ENCODE measurements at regions not wholly inside any gene's neighbourhood (a gene's known extent, or its start where the extent isn't known, plus 50 kb on each side); places are given as distances from the start of the nearest gene placed in this dataset.

GRCh38 chr11:28401446-28401845, 293.3 kb downstream of the METTL15 start:
- TF ChIP-seq POLR2AphosphoS5 (IDR thresholded peaks at IDR 0.05; ENCODE audit: borderline replicate concordance, low read depth, low read length) (no peak), EZH2 (IDR thresholded peaks at IDR 0.05) (no peak), FOXP2 (optimal IDR thresholded peaks at IDR 0.05; ENCODE audit: control extremely low read depth, extremely low read length, insufficient read depth) (no peak)
